Stimulated activated CD8-positive, alpha-beta memory T cell treated with anti-CD3 and anti-CD28 coated beads, Interleukin-15, amount 100 ng/mL, for 48 hours (primary cell): ENCODE measurements at regions not wholly inside any gene's neighbourhood (a gene's known extent, or its start where the extent isn't known, plus 50 kb on each side); places are given as distances from the start of the nearest gene placed in this dataset.

Experiments
- DNase-seq, 2 donors: peaks; one replicate each; pipeline ENCODE4 v3.0.0-alpha.2; 2020; ENCODE audit warnings: low read depth in 2 of 2

- DNase-seq = no peak
These were observed 150.8 kb downstream of the SYF2 start for GRCh38 chr1:25081496-25081895.

GRCh38 chr1:25080294-25081209 is 150.5 kb upstream of the RUNX3 start:
- DNase-seq = no peak

DNA sequence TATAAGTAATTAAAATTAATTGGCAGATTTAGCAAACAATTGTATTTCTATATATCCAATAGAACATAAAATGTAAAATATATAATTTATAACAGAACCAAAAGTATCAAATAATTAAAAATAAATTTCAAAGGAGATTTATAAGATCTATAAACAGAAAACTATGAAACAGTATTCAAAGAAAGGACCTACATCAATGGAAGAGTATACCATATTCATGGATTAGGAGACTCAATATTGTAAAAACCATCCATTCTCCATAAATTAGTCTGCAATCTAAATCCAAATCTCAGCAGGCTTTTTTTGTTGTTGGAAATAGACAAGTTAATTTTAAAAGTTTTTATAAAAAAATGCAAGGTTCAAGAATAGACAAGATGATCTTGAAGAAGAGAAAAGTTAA is 149.0 kb upstream of the RUNX3 start:
- DNase-seq = no peak

GRCh38 chr1:25074351-25075227 is 144.5 kb upstream of the RUNX3 start:
- no peak for DNase-seq

DNA sequence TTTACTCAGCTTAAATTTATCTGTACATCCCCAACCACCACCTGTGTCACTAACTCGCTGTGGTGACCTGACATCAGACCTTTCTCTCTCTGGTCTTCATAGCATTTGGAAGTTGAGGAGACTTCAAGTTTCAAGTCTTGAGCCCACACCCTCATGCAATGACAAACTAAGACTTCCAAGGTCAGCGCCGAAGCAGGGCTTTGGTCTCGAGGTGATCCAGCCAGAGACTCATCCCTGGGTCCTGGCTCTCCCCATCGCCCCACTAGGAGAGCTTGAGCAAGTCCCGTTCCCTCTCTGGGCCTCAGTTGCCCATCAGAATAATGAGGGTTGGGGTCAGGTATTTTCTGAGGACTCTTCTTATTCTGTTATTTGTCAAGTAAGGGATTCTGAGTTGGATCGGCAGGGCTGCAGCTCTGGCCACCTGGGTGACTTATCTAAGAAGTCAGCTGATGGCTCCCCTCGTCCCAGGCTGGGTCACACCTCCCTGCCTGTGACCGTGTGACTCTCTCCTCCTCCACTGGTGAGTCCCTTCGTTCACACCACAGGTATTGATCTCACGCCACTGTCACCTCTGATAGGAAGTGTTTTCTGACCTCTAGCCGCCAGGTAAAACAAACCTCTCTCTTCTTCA is 143.7 kb upstream of the RUNX3 start:
- no peak for DNase-seq

DNA sequence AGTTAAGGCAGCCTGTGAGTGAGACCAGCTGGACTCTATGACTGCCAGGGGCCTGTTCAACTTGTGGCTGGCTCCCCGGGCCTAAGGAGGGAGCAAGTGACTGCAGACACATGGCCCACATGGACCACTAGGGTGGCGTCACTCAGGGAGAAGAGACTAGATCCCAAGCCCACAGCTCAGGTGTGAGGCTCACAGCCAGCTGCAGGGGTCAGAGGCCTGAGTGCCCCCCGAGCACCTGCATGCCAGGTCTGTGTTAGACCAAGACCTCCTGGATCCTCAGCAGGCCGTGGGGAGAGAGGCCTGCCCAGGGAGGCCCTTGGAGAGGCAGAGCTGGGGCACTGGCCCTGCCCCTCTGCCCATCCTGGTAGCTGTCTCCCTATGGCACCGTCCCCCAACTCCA is 142.4 kb upstream of the RUNX3 start:
- DNase-seq = no peak

- DNase-seq = no peak
These were observed 138.8 kb upstream of the RUNX3 start for GRCh38 chr1:25068829-25069228.

- DNase-seq = no peak
These were observed 138.2 kb upstream of the RUNX3 start for GRCh38 chr1:25068316-25068715.

GRCh38 chr1:25067518-25068251 is 137.6 kb upstream of the RUNX3 start:
- no peak for DNase-seq

DNA sequence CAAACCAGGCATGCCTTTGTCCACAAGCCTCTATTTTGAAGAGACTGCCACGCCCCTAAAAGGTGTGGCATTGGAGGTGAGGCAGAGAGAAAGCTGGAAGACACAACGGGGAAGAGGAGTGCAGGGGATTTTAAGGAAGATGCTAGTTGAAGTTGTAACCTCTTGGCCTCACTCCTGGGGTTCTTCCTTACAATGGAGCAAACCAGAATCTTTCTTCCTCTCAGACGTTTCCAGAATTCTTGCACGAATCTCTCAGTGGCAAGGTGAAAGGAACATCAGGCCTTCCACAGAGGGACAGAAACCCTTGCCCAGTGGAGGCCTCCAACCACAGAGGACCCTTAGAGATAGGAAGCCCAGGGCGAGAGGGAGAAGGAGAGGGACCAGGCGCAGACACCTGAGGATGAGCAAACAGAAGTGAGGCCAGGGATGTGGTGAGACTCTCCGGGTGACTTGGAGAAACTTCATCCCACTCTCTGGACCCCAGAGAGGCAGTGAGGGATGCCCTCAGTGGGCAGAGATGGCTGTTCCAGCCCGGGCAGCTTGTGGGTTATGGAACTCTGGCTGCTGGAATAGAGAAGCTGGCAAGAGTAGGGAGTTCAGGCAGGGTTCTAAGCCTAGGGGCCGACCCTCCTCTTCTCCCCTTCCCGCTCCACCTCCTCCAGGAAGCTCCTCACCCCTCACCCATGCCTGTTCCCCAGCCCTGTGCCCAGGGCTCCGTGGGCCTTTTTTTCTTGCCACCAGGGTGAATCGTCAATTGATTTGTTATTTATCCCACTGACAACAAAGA is 136.8 kb upstream of the RUNX3 start:
- no peak for DNase-seq

- no peak for DNase-seq
These were observed 136.2 kb upstream of the RUNX3 start for GRCh38 chr1:25066256-25066655.

- peak; percentile 4 to 31 for DNase-seq
These were observed 135.7 kb upstream of the RUNX3 start for GRCh38 chr1:25065795-25066238.

- DNase-seq = no peak
These were observed 135.2 kb upstream of the RUNX3 start for GRCh38 chr1:25065321-25065721.

- peak; percentile 8 to 27 for DNase-seq
These were observed 134.6 kb upstream of the RUNX3 start for GRCh38 chr1:25064465-25065240.

- DNase-seq = no peak
These were observed 133.7 kb upstream of the RUNX3 start for GRCh38 chr1:25063591-25064416.

GRCh38 chr1:25062621-25063255 is 132.7 kb upstream of the RUNX3 start:
- DNase-seq = no peak

DNA sequence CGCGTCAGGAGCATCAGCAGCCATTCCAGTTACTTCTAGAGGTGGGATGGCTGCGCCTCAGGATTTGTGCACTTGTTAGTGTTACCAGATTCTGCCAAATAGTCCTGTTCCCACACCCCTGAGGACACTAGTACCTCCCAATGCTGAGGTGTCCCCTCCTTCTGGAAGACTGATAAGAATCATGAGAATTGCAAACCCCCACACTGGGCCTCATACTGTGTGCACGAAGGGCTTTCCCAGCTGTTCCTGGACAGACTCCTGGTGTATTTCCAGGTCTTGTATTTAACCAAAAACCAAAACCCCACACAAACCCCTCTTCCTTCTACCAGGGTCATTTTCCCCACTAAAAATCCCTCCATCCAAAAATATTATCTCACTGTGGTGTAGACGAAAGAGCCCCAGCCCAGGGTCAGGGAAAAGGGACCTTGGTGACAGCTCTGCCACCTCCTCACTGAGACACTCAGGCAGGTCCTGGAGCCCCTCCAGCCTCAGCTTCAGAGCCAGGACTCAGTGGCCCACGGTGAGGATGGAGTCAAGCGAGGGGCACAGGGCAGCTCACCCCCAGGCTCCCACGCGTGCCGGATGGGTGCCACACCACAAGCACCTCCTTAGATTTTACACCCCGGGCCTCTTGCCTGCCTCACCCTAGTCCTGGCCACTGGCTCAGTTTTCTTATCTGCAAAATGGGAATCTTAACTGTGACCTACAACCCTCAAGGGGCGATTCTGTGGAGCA is 131.4 kb upstream of the RUNX3 start:
- DNase-seq = no peak

GRCh38 chr1:25057188-25057587 is 127.1 kb upstream of the RUNX3 start:
- DNase-seq = no peak
